ENCODE measurements at regions not wholly inside any gene's neighbourhood (a gene's known extent, or its start where the extent isn't known, plus 50 kb on each side); places are given as distances from the start of the nearest gene placed in this dataset.

DNA sequence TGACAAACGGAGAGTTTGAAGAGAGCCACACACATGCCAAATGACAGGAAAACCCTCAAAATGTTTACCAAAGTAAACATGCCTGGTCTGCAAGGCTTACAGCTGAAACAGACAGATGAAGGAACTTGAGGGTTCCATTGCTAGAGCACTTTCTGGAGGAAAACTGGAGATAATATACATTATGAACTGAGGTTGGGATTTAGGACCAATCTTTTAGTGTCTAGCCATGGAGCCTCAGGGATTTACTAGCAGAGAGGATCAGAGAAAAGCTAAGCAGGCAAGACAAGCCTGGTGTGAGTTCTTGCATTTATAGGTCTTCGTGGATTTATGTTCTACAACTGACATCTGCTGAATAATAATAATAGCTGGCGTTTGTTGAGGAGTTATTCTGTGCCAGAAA lies 205.3 kb downstream of the AEBP2 start:
- no peak overlapping the region for H3K4me3 ChIP-seq (ENCODE audit: low read depth, low read length)
- TF ChIP-seq, protein P1, sequence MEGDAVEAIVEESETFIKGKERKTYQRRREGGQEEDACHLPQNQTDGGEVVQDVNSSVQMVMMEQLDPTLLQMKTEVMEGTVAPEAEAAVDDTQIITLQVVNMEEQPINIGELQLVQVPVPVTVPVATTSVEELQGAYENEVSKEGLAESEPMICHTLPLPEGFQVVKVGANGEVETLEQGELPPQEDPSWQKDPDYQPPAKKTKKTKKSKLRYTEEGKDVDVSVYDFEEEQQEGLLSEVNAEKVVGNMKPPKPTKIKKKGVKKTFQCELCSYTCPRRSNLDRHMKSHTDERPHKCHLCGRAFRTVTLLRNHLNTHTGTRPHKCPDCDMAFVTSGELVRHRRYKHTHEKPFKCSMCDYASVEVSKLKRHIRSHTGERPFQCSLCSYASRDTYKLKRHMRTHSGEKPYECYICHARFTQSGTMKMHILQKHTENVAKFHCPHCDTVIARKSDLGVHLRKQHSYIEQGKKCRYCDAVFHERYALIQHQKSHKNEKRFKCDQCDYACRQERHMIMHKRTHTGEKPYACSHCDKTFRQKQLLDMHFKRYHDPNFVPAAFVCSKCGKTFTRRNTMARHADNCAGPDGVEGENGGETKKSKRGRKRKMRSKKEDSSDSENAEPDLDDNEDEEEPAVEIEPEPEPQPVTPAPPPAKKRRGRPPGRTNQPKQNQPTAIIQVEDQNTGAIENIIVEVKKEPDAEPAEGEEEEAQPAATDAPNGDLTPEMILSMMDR (IDR thresholded peaks at IDR 0.05; ENCODE audit: insufficient read depth, low read length, missing control alignments), result no peak
- ChIA-PET CTCF (interaction anchor here (1.0 to 3.4 kb wide), 6 partner anchors 9 to 136 kb away, joined by 3 to 22 read pairs (median 4); no protein-coding TSS in a partner anchor), POLR2A (no interaction called here)
- no peak for DNase-seq (ENCODE audit: low read depth, low spot score)

DNA sequence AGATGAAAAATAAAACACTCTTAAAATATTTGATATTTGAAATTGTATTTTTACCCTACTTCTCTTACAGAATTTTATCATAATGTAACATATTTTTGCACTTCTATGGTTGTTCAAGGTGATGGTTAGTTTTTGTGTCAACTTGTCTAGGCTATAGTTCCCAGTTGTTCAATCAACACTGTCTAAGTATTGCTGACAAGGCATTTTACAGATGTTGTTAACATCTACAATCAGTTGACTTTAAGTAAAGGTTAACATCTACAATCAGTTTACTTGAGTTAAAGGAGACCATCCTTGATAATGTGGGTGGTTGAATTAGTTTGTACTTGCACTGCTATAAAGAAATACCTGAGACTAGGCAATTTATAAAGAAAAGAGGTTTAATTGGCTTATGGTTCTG lies 206.5 kb downstream of the AEBP2 start:
- ChIA-PET CTCF (interaction anchor here (1.3 kb wide), 1 partner anchor 12 kb away, joined by 3 read pairs; no protein-coding TSS in a partner anchor), POLR2A (no interaction called here)
- TF ChIP-seq, protein P1 (IDR thresholded peaks at IDR 0.05; ENCODE audit: insufficient read depth, low read length, missing control alignments), result no peak
- no peak overlapping the region for H3K4me3 ChIP-seq (ENCODE audit: low read depth, low read length)
- no peak for DNase-seq (ENCODE audit: low read depth, low spot score)

DNA sequence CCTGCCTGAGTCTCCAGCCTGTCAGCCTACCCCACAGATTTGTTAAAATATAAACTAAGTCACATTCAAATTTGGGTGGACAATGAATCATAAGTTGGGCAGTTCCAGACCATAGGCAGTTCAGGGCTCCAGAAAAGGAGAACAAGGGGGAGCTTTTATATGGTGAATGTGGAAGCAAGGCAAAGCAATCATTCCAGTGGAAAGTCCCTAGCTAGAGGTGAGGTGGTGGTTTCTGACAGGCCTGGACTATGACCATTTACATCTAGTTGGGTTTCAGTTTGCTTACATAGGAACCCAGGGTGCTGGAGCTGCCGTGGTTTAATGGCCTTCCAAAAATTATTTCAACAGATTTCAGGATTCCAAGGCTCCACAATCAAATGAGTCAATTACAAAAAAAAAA lies 207.3 kb downstream of the AEBP2 start:
- POLR2A ChIA-PET, result no interaction called here
- H3K4me3 ChIP-seq (ENCODE audit: low read depth, low read length), result no peak overlapping the region
- TF ChIP-seq, protein P1 (IDR thresholded peaks at IDR 0.05; ENCODE audit: insufficient read depth, low read length, missing control alignments), result no peak
- CTCF ChIA-PET, result interaction anchor here (0.8 kb wide), 1 partner anchor 10 kb away, joined by 3 read pairs; no protein-coding TSS in a partner anchor
- no peak for DNase-seq (ENCODE audit: low read depth, low spot score)

DNA sequence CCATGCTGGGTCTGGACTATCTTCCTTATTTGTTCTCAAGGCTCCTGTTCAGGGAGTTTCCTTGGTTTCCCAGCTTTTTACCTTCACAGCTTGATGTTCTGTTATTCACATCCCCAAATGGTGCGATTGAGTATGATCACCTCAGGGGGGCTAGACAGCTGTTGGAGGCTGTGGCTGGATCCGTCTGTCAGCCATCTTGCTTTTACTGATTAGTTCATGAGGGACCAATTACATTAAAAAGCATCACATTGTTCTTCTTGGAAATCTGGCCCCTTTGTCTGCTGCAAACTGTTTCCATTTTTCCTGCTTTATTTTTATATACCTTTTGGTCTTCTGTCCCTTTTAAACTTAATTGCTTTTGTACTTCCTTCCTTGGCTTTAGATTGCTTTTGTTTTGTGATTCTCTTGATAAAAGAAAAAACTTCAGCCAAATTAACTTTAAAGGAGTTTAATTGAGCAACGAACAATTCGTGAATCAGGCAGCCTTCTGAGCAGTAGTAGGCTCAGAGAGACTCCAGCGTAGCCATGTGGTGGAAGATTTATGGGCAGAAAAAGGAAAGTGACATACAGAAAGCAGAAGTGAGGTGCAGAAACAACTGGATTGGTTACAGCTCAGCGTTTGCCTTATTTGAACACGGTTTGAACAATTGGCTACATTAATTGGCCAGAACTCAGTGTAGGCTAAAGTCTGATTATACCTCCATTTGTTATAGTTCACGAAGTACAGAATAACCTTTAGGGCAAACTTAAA lies 208.7 kb downstream of the AEBP2 start:
- CTCF ChIA-PET, result no interaction called here
- TF ChIP-seq, protein P1 (IDR thresholded peaks at IDR 0.05; ENCODE audit: insufficient read depth, low read length, missing control alignments), result no peak
- H3K4me3 ChIP-seq (ENCODE audit: low read depth, low read length), result no peak overlapping the region
- no peak for DNase-seq (ENCODE audit: low read depth, low spot score)
- POLR2A ChIA-PET, result no interaction called here

DNA sequence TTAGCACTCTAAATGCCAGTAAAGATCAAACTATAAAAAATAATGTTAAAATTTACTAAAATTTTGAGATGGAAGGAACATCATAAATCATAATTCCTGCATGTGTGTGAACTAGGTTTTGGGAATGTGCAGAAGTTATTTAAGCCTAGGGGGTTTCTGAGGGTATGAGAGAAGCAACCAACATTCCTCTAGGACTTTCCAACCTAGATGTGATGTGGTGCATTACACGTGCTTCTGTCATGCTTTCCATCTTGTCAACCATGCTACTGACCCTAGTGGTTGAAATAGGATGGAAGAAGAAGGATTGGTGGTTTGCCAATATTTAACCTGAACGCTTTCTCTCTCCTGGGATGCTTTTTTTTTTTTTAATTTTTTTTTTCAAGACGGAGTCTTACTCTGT lies 209.3 kb downstream of the AEBP2 start:
- CTCF ChIA-PET, result no interaction called here
- no peak overlapping the region for H3K4me3 ChIP-seq (ENCODE audit: low read depth, low read length)
- TF ChIP-seq, protein P1 (IDR thresholded peaks at IDR 0.05; ENCODE audit: insufficient read depth, low read length, missing control alignments), result no peak
- DNase-seq (ENCODE audit: low read depth, low spot score), result no peak
- POLR2A ChIA-PET, result no interaction called here

DNA sequence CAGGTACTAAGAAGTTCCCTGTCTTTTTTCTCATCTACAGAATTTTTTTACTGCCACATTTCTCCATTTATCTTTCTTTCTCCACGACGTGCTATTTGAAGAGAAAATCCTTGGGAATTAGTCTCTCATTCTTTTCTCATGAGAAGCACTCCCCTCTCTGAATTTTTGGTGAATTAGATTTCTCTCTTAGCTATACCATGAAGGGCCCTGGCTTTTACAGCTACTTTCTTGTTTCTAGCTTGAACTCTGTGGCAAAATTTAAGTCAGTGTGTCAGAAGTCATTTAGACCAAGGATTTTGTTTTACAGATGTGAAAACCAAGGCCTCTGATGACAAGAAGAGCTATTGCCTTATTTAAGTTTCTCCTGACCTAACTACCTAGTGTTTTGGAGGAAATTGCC lies 213.1 kb downstream of the AEBP2 start:
- TF ChIP-seq, protein P1 (IDR thresholded peaks at IDR 0.05; ENCODE audit: insufficient read depth, low read length, missing control alignments), result no peak
- no peak for DNase-seq (ENCODE audit: low read depth, low spot score)
- no peak overlapping the region for H3K4me3 ChIP-seq (ENCODE audit: low read depth, low read length)
- ChIA-PET POLR2A (interaction anchor here (0.6 to 0.7 kb wide), 2 partner anchors 10 to 258 kb away, joined by 3 read pairs; no protein-coding TSS in a partner anchor), CTCF (interaction anchor here (1.2 to 4.6 kb wide), 3 partner anchors 8 to 97 kb away, joined by 3 to 22 read pairs (median 3); no protein-coding TSS in a partner anchor)
